CD4-positive, alpha-beta T cell (primary cell): ENCODE measurements at regions not wholly inside any gene's neighbourhood (a gene's known extent, or its start where the extent isn't known, plus 50 kb on each side); places are given as distances from the start of the nearest gene placed in this dataset.

Experiments used
- ATAC-seq: fragments of 200-7000 bp; cut with Tn5 transposase; one replicate; pipeline ENCODE4 v1.10.0; 2022; ENCODE audit warnings: mild to moderate bottlenecking; ENCODE audit not compliant: poor library complexity
- CTCF ChIA-PET: fragments of 350-600 bp; sonication (Branson Sonifier 250); formaldehyde crosslinking; loops from one replicate; lab custom pipeline; 2021; ENCODE audit warnings: antibody characterized with exemption, inconsistent platforms; lab: Charles Lee
- POLR2A ChIA-PET: fragments of 350-600 bp; sonication (Branson Sonifier 250); formaldehyde crosslinking; loops from one replicate; lab custom pipeline; 2021; ENCODE audit warnings: antibody characterized with exemption, inconsistent platforms; lab: Charles Lee
- DNase-seq, 14 experiments: peaks; one replicate each; pipeline ENCODE4 v3.0.0-alpha.2; 2013 to 2020; ENCODE audit warnings: mixed read lengths in 2 of 14
- H3K27ac ChIP-seq, 2 donors: one replicate each; pipeline versions ENCODE4 v1.5.1 to v1.7.0; 2013; ENCODE audit warnings: low read length in 2 of 2, low read depth in 1 of 2, mild to moderate bottlenecking in 1 of 2
- H3K27me3 ChIP-seq, 2 experiments: 1 replicate in 1 of 2; 2 replicates in 1 of 2; pipeline versions ENCODE4 v1.6.1 to v1.7.0; 2013; ENCODE audit warnings: low read length in 2 of 2, control low read depth in 1 of 2, mild to moderate bottlenecking in 1 of 2, moderate library complexity in 1 of 2; ENCODE audit not compliant: insufficient read depth in 2 of 2, control insufficient read depth in 1 of 2
- H3K36me3 ChIP-seq: one replicate; pipeline ENCODE4 v1.6.1; 2013; ENCODE audit warnings: low read length, control low read depth; ENCODE audit not compliant: insufficient read depth
- H3K4me1 ChIP-seq: one replicate; pipeline ENCODE4 v1.6.1; 2013; ENCODE audit warnings: low read length, control low read depth; ENCODE audit not compliant: insufficient read depth
- H3K4me3 ChIP-seq: one replicate; pipeline ENCODE4 v1.5.1; 2013; ENCODE audit warnings: mild to moderate bottlenecking, low read length, moderate library complexity
- H3K9me3 ChIP-seq, 2 experiments: 1 replicate in 1 of 2; 2 replicates in 1 of 2; pipeline versions ENCODE4 v1.6.1 to v1.7.0; 2013; ENCODE audit warnings: low read length in 2 of 2, mild to moderate bottlenecking in 2 of 2, control low read depth in 1 of 2, moderate library complexity in 1 of 2; ENCODE audit not compliant: control insufficient read depth in 1 of 2, insufficient read depth in 1 of 2
- H3K27ac Mint-ChIP-seq: one replicate; pipeline ENCODE4 v1.8.0; 2020; ENCODE audit warnings: mixed read lengths
- H3K27me3 Mint-ChIP-seq: one replicate; pipeline ENCODE4 v1.8.0; 2021; ENCODE audit warnings: mixed read lengths
- H3K36me3 Mint-ChIP-seq: one replicate; pipeline ENCODE4 v1.8.0; 2021; ENCODE audit warnings: low read depth, mixed read lengths
- H3K4me1 Mint-ChIP-seq: one replicate; pipeline ENCODE4 v1.8.0; 2021; ENCODE audit warnings: low read depth, mixed read lengths
- H3K4me3 Mint-ChIP-seq: one replicate; pipeline ENCODE4 v1.8.0; 2020; ENCODE audit warnings: mild to moderate bottlenecking, mixed read lengths
- H3K9me3 Mint-ChIP-seq: one replicate; pipeline ENCODE4 v1.8.0; 2020; ENCODE audit warnings: mixed read lengths
- intact Hi-C, 2 experiments: fragments of 100-400 bp; cut with DNase I in 1 of 2; cut with micrococcal nuclease in 1 of 2; formaldehyde crosslinking; loops; one replicate each; pipeline versions ENCODE4 v1.15.1 to v1.9.0; 2023 to 2025; cut with DNase I, micrococcal nuclease
- TF ChIP-seq, protein P1 (sequence below): fragments of 200-600 bp; IDR thresholded peaks from one replicate; pipeline ENCODE4 v1.8.0; 2022; ENCODE audit warnings: antibody characterized with exemption, mild to moderate bottlenecking

DNA sequence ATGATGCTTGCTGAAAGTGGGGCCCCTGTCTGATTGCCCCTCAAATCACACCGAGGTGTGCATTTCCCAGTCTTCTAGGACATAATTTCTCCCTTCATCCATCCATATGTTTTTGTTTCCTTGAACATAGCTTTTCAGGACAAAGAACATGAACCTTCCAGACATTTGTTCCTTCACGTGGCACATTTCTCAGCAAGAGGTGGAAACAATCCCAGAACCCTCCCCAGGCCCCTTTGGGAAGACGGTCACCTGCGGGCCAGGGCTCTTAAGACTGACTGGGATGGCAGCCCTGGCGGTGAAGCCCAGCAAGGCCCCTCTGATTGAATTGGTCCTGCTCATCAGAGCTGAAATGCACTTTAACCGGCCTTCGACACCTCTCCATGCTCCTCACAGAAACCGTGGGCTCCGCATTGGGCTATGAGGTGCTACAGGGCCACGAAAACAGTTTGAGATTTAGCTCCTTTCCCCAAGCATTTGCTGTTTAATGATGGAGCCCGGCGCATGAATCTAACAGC lies 522.5 kb upstream of the DPP6 start:
- H3K4me3 Mint-ChIP-seq = no peak overlapping the region
- Histone ChIP-seq H3K9me3 (peaks cover 0 to 21% of the 10 kb centered on the region in 2 experiments), H3K36me3 (no peaks in the 10 kb centered on the region), H3K4me1 (no peaks in the 10 kb centered on the region), H3K4me3 (no peak overlapping the region), H3K27ac (no peak overlapping the region), H3K27me3 (no peaks in the 10 kb centered on the region)
- H3K27me3 Mint-ChIP-seq = no peaks in the 10 kb centered on the region
- CTCF ChIA-PET = no interaction called here
- intact Hi-C loops = no loop called here
- no peaks in the 10 kb centered on the region for H3K4me1 Mint-ChIP-seq
- no peak for ATAC-seq
- H3K36me3 Mint-ChIP-seq = no peaks in the 10 kb centered on the region
- no peaks in the 10 kb centered on the region for H3K9me3 Mint-ChIP-seq
- DNase-seq = no peak
- TF ChIP-seq, protein P1, sequence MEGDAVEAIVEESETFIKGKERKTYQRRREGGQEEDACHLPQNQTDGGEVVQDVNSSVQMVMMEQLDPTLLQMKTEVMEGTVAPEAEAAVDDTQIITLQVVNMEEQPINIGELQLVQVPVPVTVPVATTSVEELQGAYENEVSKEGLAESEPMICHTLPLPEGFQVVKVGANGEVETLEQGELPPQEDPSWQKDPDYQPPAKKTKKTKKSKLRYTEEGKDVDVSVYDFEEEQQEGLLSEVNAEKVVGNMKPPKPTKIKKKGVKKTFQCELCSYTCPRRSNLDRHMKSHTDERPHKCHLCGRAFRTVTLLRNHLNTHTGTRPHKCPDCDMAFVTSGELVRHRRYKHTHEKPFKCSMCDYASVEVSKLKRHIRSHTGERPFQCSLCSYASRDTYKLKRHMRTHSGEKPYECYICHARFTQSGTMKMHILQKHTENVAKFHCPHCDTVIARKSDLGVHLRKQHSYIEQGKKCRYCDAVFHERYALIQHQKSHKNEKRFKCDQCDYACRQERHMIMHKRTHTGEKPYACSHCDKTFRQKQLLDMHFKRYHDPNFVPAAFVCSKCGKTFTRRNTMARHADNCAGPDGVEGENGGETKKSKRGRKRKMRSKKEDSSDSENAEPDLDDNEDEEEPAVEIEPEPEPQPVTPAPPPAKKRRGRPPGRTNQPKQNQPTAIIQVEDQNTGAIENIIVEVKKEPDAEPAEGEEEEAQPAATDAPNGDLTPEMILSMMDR = no peak
- POLR2A ChIA-PET = no interaction called here
- no peak overlapping the region for H3K27ac Mint-ChIP-seq

GRCh38 chr7:153530441-153530840 lies 521.8 kb upstream of the DPP6 start:
- H3K27ac ChIP-seq = no peak overlapping the region
- CTCF ChIA-PET = no interaction called here
- Mint-ChIP-seq H3K4me3 (no peak overlapping the region), H3K27ac (no peak overlapping the region), H3K4me1 (no peaks in the 10 kb centered on the region), H3K9me3 (no peaks in the 10 kb centered on the region), H3K27me3 (no peaks in the 10 kb centered on the region), H3K36me3 (no peaks in the 10 kb centered on the region)
- H3K36me3 ChIP-seq = no peaks in the 10 kb centered on the region
- intact Hi-C loops = no loop called here
- H3K4me3 ChIP-seq = no peak overlapping the region
- no peak for DNase-seq
- H3K9me3 ChIP-seq = peaks cover 0 to 21% of the 10 kb centered on the region in 2 experiments
- H3K4me1 ChIP-seq = no peaks in the 10 kb centered on the region
- ATAC-seq = no peak
- POLR2A ChIA-PET = no interaction called here
- H3K27me3 ChIP-seq = no peaks in the 10 kb centered on the region
- TF ChIP-seq, protein P1 = no peak

DNA sequence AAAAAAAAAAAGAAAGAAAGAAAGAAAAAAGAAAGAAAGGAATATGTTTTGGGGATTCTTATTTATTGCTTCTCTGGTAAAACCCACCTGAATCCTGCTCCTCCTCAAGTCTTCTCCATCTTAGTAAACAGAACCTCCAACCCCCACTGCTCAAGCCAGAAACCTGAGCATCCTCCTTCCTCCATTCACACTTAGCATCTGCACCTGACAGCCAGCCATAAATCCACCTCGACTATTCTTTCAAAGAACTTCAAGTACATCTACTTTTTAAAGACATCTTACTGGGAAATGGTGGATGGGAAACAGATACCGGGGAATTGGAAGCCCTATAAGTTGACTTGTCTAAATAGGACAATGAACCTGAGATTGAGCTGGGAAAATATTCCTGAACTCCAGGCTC lies 519.9 kb upstream of the DPP6 start:
- H3K9me3 ChIP-seq = peaks cover 0 to 25% of the 10 kb centered on the region in 2 experiments
- no peak for DNase-seq
- intact Hi-C loops = no loop called here
- H3K4me3 Mint-ChIP-seq = no peak overlapping the region
- no peaks in the 10 kb centered on the region for H3K27me3 Mint-ChIP-seq
- no peaks in the 10 kb centered on the region for H3K9me3 Mint-ChIP-seq
- no peak overlapping the region for H3K27ac ChIP-seq
- no peak overlapping the region for H3K4me3 ChIP-seq
- H3K27ac Mint-ChIP-seq = no peak overlapping the region
- H3K4me1 Mint-ChIP-seq = no peaks in the 10 kb centered on the region
- POLR2A ChIA-PET = no interaction called here
- ATAC-seq = no peak
- CTCF ChIA-PET = no interaction called here
- H3K36me3 Mint-ChIP-seq = no peaks in the 10 kb centered on the region
- H3K4me1 ChIP-seq = no peaks in the 10 kb centered on the region
- no peaks in the 10 kb centered on the region for H3K27me3 ChIP-seq
- TF ChIP-seq, protein P1 = no peak
- H3K36me3 ChIP-seq = no peaks in the 10 kb centered on the region
